MM.1S (cell line): ENCODE measurements at regions not wholly inside any gene's neighbourhood (a gene's known extent, or its start where the extent isn't known, plus 50 kb on each side); places are given as distances from the start of the nearest gene placed in this dataset.
"Not testable (repeated sequence)": the region's sequence is repeated elsewhere in the genome, so short reads cannot be mapped to it uniquely, and the experiment has no call there.

ENCODE experiments used
- CTCF ChIP-seq: fragments of 300-600 bp; sonication (generic); IDR thresholded peaks from 2 replicates; pipeline ENCODE4 v1.5.1; 2016; ENCODE audit warnings: antibody characterized with exemption, low read length, mixed read lengths
- EZH2 ChIP-seq: fragments of 300-600 bp; sonication (generic); optimal IDR thresholded peaks from 2 replicates; pipeline ENCODE3; 2017; ENCODE audit warnings: low read depth, mild to moderate bottlenecking, antibody characterized with exemption, low read length, mixed read lengths
- EZH2phosphoT487 ChIP-seq: fragments of 300-600 bp; sonication (generic); IDR thresholded peaks from 2 replicates; pipeline ENCODE4 v1.6.1; 2018; ENCODE audit warnings: antibody characterized with exemption, low read length

- TF ChIP-seq EZH2phosphoT487, CTCF, EZH2: not testable (repeated sequence)
These were observed 416.9 kb downstream of the GOLGA6L6 start for GRCh38 chr15:20124668-20125067.
